ENCODE measurements at regions not wholly inside any gene's neighbourhood (a gene's known extent, or its start where the extent isn't known, plus 50 kb on each side); places are given as distances from the start of the nearest gene placed in this dataset.

DNA sequence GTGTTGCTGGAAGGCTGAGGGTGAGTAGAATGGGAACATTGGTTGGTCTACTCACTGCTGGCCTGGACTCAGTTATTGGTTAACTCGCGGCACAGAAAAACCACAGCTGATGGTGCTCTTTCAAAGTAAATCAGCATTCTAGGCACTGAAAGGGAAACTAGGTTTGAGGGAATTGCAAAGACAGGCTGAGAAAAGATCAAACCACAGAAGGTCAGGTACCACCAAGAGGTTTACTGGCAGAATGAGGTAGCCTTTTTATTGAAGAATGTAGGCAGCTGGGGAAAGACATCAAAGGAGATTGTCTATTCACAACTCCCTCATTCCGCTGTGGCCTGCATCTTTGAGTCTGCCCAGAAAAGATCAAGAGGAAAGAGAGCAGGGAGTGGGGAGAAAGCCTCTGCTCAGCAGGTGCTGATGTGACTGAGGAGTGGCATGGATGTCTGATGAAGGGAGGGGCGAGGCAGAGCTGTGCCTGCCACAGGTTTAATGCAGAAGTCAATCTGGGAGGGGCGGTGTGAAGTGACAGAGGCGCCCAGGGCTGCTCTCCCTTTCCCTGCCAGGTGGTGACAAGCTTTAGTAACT lies 255.5 kb downstream of the MAN2A1 start:
- no peak for DNase-seq (ENCODE audit: low spot score)

DNA sequence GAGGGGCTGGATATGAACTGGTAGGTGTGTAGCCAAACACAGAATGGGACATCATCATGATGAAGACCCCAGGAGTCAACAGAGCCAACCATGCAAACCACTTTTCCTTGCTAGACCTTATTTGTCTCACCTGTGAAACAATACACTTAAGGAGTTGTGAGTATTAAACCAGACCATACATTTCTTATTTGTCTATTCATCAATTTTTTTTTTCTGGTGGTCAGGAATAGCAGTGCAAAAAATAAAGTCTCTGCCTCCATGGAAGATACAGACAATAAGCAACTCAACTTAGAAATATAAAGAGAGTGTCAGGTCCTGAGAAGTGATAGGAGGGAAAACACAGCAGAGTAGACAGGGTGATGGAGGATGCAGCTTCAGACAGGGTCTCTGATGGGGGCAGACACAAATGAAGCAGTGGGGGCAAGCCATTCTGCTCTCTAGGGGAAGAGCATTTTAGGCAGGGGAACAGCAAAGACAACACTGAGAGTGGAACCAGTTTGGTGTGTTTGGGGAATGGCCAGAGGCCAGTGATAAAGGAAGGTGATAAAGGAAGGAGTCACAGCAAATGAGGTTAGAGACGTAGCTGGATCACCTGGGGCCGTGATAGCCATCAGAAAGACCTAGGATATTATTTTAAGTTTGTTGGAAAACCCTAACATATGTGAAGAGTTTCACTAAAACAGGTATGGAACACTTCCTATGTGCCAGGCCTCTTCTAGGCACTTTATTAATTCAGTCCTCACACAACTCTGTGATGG lies 256.2 kb downstream of the MAN2A1 start:
- DNase-seq (ENCODE audit: low spot score) = no peak

DNA sequence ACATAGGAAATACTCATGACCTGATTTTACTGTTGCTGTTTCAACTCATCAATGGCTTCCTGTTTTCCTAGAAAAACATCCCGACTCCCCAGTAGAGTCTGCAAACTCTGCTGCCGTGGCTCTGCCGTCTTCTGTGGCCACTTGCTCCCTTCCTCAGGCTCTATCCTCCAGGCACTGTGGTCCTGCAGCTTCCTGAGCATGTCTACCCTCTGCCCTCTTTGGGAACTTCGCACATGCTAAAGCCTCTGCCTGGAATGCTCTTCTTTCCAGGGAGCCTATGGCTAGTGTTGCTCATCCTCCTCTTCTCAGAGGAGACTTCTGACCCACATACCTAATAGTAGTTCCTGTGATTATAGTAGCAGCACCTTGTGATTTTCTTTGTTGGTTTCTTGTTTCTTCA lies 256.9 kb downstream of the MAN2A1 start:
- no peak for DNase-seq (ENCODE audit: low spot score)

DNA sequence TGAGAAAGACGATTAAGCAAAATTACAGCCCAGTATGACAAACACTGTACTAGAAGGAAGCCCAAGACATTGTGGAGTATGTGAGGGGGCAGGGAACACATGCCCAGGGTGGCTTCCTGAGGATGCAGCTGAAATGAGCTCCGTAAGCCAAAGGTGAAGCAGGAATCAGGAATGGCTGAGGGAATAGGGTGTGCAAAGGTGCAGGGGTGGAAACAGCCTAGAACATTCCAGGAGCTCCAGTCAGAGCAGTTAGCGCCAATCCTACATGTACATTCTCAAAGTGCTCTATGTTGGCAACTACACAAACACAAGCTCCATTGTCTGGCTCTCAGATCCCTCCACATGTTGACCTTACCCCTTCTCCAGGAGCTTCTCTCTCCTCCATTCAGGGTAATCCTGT lies 257.9 kb downstream of the MAN2A1 start:
- DNase-seq (ENCODE audit: low spot score) = no peak

DNA sequence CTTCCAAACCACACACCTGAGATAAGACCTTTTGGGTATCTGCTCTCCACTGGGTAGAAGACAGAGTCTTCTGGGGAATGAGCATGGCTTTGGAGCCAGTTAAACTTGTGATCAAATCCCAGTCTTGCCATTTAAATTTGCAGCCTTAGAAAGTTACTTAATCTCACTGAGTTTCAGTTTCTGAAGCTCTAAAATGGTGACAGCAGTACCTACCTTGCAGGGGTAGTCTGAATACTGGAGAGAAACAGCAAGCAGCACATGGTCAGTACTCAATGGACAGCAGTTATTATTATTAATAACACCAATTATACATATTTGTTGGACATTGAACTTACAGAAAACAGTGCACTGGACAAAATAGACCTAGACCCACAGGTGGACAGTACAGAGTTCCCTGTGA lies 260.9 kb downstream of the MAN2A1 start:
- DNase-seq (ENCODE audit: low spot score) = no peak

DNA sequence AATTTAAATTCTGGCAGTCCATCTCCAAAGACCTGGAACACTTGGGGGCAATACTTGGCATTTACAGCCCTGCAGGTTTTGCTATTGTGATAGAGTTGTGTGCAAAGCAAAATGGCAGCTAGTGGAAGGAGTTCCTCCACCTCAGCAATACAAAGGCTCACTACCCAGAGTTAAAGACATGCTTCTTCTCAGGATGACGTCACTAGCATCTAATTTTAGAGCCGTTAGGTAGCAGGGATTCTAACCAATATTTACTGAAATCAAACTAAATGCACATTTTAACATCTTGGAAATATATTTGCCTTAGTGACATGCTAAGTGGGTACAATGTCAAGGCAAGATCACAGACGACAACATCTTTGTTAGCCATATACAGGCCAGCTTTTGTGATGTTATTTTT lies 261.6 kb downstream of the MAN2A1 start:
- DNase-seq (ENCODE audit: low spot score) = no peak

DNA sequence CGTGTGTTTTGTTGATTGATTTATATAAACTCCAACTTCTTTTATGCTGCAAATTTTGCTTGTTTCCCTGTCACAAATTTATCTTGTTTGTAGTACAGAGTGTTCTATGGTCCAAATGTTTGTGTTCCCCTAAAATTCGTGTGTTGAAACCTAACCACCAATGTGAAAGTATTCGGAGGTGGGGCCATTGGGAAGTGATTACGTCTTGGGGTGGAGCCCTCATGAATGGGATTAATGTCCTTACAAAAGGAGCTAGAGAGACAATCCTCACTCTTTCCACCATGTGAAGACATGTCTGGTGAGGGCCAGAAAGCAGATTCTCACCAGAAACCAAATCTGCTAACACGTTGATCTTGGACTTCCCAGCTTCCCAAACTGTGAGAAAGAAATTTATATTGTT lies 262.0 kb downstream of the MAN2A1 start:
- no peak for DNase-seq (ENCODE audit: low spot score)

DNA sequence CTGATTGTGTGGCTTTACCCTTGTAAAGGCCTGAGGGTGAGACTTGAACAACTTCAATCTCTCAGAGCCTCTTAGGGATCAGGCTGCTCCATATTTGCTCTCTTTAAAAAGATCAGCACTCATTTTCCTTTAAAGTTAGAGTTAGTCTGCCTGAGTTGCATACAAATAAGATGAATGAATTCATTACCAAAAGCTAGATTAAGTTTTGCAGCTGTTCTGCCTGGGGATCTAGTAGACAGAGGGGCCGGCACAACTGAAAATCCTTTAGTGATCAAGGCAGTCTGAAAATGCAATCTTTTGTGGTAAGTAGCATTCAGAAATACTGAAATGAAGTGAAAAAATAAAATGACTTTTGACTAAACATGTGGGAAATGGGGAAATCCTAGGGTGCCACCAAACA lies 264.0 kb downstream of the MAN2A1 start:
- DNase-seq (ENCODE audit: low spot score) = no peak

DNA sequence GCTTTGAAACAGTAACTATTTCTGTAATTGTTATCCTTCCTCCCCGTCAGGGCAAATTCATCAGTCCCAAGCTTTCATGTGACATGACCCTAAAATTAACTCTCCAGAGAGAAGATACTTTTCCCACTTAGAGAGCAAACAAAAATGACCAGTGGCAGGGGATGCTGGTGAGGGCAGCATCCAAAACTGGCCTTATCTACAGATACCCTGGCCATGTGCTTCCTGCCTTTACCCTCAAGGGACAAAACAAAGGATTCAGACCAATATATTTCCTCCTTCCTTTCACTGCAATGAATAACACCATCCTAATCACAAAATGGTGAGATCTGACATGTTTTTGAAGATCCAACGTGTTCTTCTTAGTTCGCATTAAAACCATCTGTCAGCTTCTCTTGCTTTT lies 267.2 kb downstream of the MAN2A1 start:
- DNase-seq (ENCODE audit: low spot score) = no peak

DNA sequence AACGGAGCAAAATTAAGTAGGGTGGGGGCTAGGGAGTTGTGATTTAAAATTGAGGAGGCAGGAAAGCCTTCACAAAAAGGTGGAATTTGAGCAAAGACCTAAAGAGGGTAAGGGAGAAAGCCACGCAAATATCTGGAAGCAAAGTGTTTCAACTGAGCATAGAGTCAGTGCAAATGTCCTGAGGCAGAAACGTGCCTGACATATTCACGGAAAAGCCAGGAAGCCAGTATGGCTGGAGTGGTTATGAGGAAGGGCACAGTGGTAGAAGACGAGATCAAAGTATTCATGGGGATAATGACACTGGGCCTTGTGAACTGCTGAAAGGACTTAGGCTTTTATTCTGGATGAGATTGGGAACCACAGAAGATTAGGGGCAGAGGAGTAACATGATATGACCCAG lies 268.4 kb downstream of the MAN2A1 start:
- no peak for DNase-seq (ENCODE audit: low spot score)

DNA sequence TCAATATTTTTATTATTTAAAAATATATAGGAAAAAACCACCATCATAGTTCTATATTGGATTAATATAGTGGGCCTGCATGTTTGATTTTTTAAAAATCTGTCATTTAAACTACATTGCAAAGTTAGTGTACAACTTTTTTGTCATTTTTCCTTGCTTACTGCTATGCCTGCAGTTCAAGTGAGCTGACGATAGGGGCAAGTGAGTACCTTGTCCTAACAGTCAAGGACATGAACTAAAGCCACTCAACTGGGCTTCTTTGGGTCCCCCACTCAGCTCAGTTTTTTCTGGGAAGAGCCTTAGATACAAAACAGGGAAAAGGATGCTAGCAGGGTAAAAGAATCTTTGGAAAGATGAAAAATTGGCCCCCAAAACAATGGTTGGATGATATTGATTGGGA lies 269.9 kb downstream of the MAN2A1 start:
- no peak for DNase-seq (ENCODE audit: low spot score)

DNA sequence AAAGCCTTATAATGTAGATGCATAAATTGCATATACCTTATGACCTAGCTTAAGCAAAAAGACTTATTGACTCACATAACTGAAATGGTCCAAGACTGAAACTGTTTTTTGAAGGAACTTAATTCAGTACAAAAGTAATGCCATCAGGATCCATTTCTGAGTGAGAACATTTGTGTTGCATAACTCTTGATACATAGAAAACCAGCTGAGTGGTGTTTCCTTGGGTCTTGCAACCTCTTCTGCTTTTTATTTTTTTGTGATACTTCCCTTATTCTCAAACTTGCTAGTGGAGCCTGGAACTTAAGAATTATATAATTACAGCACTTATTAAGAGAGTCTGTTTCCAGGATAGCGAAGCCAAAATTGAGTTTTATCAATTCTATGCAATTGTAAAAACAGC lies 272.0 kb downstream of the MAN2A1 start:
- DNase-seq (ENCODE audit: low spot score) = no peak

DNA sequence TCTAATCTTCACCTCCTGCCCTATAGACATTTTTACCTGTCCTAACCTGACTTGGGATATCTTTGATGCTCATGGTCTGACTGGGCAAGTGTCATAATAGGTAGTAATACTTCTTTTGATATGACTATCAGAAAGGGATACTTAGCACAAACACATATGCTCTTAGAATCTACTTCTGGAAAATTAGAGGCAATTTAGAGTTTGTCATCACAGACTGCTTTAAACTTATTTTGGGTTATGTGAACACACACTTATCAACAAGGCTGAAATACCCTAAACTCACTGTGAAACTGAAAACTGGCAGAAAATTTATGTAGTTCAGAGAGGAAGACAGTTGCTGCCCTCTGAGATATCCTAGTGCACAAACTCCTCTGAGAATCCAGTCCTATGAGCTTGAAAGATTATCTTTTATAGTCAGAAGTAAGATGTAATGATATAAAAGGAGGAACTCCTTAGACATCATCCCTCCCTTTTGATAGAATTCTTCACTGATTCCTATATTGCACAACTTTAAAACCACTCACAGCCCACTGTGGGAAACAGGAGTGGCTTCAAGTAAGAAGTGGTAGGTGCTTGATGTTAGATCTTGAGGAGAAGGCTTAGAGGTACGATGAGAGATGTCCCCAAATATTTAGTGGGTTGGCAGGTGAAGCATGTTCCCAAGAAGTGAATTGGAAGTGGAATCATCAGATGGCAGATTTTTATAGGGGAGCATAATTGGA lies 273.3 kb downstream of the MAN2A1 start:
- DNase-seq (ENCODE audit: low spot score) = no peak

DNA sequence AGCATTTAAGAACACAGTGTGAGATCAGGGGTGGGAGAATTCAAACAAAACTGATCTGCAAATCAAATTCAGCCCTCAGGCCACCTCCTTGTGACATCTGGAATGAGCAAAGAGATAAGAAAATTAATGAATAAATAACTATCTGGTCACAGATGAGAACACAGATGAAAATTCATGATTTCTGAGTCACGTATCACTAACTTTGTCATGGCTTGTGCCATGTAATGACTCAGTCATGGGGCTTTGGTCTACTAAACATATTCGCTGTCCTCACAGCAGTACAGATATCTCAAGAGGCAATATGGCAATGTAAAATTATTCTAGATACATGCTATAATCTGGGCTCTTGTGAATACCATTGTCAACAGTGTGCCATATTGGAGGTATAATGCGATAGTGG lies 274.4 kb downstream of the MAN2A1 start:
- DNase-seq (ENCODE audit: low spot score) = no peak

DNA sequence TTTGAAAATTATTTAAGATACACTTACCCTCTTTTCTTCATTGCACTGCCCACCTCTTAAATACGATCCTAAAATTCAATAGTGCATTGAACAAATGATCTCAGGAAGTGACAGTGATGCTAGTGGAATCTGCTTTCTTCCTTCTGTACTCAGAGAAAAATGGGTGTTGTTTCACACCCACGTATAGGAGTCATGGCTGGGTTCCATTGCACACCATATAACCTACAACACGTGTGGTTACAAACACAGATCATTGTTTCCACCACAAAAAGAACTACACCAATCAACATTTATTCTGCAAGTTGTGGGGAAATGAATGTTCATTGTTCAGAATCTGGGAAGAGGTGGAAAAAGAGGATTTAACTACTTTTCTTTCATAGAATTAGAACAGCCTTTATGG lies 275.9 kb downstream of the MAN2A1 start:
- no peak for DNase-seq (ENCODE audit: low spot score)

DNA sequence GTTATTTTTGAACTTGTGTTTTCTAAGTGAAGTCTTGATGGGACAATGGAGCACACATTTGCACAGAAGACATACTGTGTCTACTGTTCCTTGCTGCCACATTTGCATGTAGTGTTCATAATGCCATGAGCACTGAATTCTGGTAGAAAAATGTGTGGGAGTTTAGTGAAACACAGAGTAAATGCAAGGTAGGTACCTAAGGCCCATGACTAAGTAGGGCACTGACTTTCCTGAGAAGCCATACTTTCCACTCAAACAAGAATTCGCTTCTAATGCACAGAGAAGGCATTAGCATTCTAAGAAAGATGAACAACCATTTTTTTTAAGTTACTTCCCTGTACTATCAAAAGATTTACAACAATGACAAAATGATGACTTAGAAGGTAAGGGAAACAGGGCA lies 282.2 kb downstream of the MAN2A1 start:
- no peak for DNase-seq (ENCODE audit: low spot score)

DNA sequence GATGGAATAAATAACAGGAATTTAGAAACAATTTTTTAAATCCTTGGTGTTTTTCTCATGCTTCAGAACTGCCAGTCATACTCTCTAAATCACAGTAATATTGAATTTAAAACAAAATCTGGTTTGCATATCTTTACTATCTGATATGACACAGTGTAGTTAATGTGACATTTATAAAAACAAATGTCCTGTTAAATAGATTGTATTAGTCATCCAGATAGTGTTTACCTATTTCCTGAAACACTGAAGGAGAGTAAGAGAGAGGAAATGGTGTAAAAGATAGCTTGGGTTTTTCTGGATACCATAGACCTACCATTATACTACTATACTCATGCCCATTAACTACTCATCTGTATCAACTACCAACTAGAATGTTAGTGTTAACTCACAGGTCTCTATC lies 292.3 kb downstream of the MAN2A1 start:
- DNase-seq (ENCODE audit: low spot score) = no peak

DNA sequence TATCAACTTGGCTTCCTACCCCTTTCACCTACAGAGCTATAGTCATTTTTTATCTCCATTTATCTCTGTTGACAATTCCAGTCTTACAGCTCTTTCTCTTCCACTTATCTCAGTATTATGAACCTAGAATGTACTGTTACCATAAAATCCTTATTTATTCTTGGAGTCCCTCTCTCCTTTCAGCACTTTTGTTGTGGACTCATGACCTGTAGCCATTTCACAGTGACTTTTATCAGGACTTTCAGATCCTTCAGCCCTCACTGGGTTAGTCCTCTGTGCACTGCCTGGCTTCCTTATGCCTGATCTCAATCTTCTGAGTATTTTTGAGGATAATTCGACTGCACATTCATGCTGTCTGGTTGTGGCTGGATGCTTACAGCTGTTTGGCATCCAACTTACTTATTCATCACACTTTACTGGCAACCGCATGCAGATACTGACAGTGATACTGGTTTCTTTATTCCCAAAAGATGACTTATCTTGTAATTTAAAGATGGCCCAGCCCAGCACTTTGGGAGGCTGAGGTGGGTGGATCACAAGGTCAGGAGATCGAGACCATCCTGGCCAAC lies 293.3 kb downstream of the MAN2A1 start:
- DNase-seq (ENCODE audit: low spot score) = no peak

DNA sequence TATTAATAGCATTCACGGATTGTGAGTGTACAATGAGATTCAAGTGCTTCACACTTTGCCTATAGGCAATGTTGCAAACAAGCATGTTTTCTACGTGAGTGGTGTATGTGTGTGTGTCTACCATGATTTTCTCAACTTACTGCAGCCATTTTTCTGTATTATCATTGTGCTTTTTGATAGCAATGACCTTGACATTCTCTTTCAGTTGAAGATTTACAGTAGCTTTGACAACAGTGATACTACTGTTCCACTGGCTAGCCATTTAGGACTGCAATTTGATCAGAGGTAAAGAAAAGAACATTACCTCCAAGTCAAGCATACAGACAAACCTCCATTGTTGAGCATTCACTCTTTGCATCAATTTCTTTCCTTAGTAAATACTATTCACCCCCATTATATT lies 297.0 kb downstream of the MAN2A1 start:
- DNase-seq (ENCODE audit: low spot score) = no peak

DNA sequence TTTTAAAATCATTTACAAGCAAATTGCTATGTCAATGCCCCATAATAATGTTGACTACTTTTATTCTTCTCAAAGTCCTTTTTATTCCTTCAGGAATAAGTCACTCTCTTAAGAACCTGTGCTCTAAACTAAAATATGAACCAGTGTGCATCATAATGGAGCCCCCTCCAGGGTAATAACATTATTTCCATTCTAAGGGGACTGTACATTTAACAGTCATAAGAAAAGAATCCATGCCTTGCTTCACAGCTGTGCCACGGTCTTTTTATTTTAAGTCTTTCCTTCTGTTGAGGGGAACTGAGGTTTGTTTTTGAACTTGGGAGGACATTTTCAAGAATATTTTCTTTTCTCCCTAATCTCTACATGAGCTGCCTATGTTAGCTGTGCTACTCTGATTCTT lies 297.6 kb downstream of the MAN2A1 start:
- no peak for DNase-seq (ENCODE audit: low spot score)

DNA sequence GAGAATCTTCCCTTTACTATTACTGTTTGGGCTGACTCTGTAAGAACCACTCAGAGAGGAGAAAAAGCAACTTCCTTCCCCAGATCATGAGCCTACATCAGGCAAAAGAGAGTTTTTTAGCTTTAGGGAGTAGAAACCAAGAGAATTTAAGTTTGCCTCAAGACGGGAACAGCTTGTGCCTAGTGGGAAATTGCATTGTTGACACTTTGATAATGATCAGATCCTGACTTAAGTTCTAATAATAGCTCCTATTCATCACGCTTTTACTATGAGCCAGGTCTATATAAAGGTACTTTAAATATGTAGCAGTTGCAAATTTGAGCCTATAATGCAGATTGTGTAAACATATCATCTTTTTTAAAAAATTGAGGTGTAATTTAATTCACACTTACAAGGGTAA lies 298.2 kb downstream of the MAN2A1 start:
- no peak for DNase-seq (ENCODE audit: low spot score)

DNA sequence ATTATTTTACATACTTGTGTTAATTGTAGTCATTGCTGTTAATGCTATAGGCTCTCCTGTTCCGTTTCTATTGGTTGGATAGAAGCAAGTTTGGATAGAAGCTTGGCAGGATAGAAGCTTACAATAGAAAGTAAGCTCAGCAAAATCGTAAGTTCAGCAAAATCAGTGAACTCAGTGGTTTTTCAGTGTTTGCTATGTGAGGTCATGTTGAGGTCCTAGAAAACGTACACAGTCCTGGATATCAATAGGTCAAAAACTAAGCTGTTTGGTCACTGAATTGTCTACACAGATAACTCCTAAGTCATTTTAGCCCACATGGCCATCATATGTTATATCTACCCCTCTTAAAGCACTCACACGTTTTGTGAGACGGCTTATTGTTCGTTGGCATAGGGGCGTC lies 299.4 kb downstream of the MAN2A1 start:
- no peak for DNase-seq (ENCODE audit: low spot score)

DNA sequence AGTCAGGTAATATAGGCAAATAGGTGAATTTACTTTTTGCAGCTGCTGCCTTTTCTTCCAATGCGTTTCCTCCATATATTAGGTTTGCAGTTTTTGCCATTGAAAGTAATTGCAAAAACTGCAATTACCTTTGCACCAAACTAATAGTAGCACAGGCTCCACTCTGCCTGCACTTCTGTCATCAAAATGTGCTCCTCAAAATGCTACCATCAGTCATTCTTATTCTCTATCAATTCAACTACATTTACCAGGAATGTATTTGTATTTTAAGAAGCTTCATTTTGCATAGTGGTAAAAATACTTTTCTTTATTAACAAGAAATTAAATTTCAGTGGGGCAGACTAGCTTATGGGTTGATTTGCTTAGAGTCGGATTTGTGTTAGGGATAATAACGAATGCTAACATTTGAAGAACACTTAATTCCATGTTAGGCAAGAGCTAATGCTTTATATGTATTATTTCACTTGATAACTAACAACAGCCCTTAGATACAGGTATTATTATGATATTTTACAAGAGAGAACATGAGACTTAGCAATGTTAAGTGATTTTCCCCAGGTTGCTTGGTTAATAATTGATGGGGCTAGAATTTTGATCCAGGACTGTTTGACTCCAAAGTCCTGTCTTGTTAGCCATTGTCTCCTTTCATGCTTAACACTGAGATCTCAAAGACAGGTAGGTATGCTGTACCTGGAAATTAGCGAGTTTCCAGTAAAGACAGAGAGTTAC lies 300.4 kb downstream of the MAN2A1 start:
- DNase-seq (ENCODE audit: low spot score) = no peak

Measured in kidney capillary endothelial cell (primary cell).